H1 (cell line): ENCODE measurements at regions not wholly inside any gene's neighbourhood (a gene's known extent, or its start where the extent isn't known, plus 50 kb on each side); places are given as distances from the start of the nearest gene placed in this dataset.

Source experiments
- CTCF ChIA-PET: fragments of 300-600 bp; sonication (Branson Sonifier 250); formaldehyde crosslinking; loops from one replicate; lab custom pipeline; 2021; ENCODE audit not compliant: partially characterized antibody; lab: Charles Lee
- POLR2A ChIA-PET: fragments of 300-600 bp; sonication (Branson Sonifier 250); formaldehyde crosslinking; loops from one replicate; lab custom pipeline; 2021; ENCODE audit warnings: inconsistent platforms; ENCODE audit not compliant: partially characterized antibody; lab: Charles Lee
- DNase-seq, 2 experiments: peaks; one replicate each; pipeline versions ENCODE4 v3.0.0 to v3.0.0-alpha.2; 2010 to 2022; ENCODE audit warnings: low spot score in 2 of 2, low read depth in 1 of 2, mixed read lengths in 1 of 2
- FAIRE-seq: peaks from 2 replicates; lab custom pipeline; 2011; peaks lifted over from hg19 to GRCh38; lab: Jason Lieb, UNC
- H2AFZ ChIP-seq: 2 replicates; pipeline ENCODE4 v1.8.1; 2012; ENCODE audit warnings: low read length, inconsistent platforms
- H2AK5ac ChIP-seq: 2 replicates; pipeline ENCODE4 v1.6.1; 2013; ENCODE audit warnings: low read depth, low read length
- H2BK120ac ChIP-seq: replicated peaks from 2 replicates; pipeline ENCODE3; 2013; ENCODE audit warnings: low read depth, low read length, inconsistent platforms
- H2BK12ac ChIP-seq: 2 replicates; pipeline ENCODE4 v1.6.1; 2013; ENCODE audit warnings: low read depth, low read length
- H2BK15ac ChIP-seq: 2 replicates; pipeline ENCODE4 v1.6.1; 2013; ENCODE audit warnings: low read length
- H2BK20ac ChIP-seq: 2 replicates; pipeline ENCODE4 v1.6.1; 2013; ENCODE audit warnings: low read length
- H2BK5ac ChIP-seq: 2 replicates; pipeline ENCODE4 v1.6.1; 2013; ENCODE audit warnings: low read depth, low read length
- H3K14ac ChIP-seq: 2 replicates; pipeline ENCODE4 v1.6.1; 2013; ENCODE audit warnings: inconsistent platforms; ENCODE audit not compliant: insufficient read length
- H3K18ac ChIP-seq: 2 replicates; pipeline ENCODE4 v1.6.1; 2013; ENCODE audit warnings: low read length; ENCODE audit errors: extremely low read depth
- H3K23ac ChIP-seq: 2 replicates; pipeline ENCODE4 v1.6.1; 2013; ENCODE audit warnings: inconsistent platforms; ENCODE audit not compliant: insufficient read length
- H3K23me2 ChIP-seq: 2 replicates; pipeline ENCODE4 v1.6.1; 2013; ENCODE audit warnings: low read depth, low read length
- H3K27ac ChIP-seq: 2 replicates; pipeline ENCODE4 v1.6.1; 2011; ENCODE audit warnings: low read depth, low read length, inconsistent platforms
- H3K27me3 ChIP-seq, 4 experiments: replicated peaks in 1 of 4; 1 replicate in 1 of 4; 2 replicates in 3 of 4; pipeline versions ENCODE4 v1.6.1 to v1.8.1; 2011 to 2013; ENCODE audit warnings: low read length in 3 of 4, mild to moderate bottlenecking in 3 of 4, inconsistent platforms in 2 of 4, mixed read lengths in 2 of 4, moderate library complexity in 1 of 4; ENCODE audit not compliant: control insufficient read depth in 3 of 4, insufficient read depth in 3 of 4; ENCODE audit errors: extremely low read depth in 1 of 4
- H3K36me3 ChIP-seq, 4 experiments: 2 replicates each; pipeline versions ENCODE4 v1.6.1 to v1.8.1; 2011 to 2013; ENCODE audit warnings: mild to moderate bottlenecking in 4 of 4, low read length in 3 of 4, moderate library complexity in 2 of 4, control low read depth in 1 of 4, inconsistent platforms in 1 of 4; ENCODE audit not compliant: insufficient read depth in 4 of 4, control insufficient read depth in 2 of 4
- H3K4ac ChIP-seq: replicated peaks from 2 replicates; pipeline ENCODE3; 2013; ENCODE audit warnings: low read length, low read depth, mixed read lengths, inconsistent platforms; ENCODE audit not compliant: insufficient read length
- H3K4me1 ChIP-seq, 4 experiments: replicated peaks in 1 of 4; 1 replicate in 1 of 4; 2 replicates in 3 of 4; pipeline versions ENCODE4 v1.6.1 to v1.8.1; 2011 to 2013; ENCODE audit warnings: low read length in 3 of 4, inconsistent platforms in 2 of 4, mixed read lengths in 1 of 4; ENCODE audit not compliant: insufficient read depth in 4 of 4, control insufficient read depth in 3 of 4
- H3K4me2 ChIP-seq, 2 experiments: 2 replicates each; pipeline versions ENCODE4 v1.6.1 to v1.8.1; 2011 to 2013; ENCODE audit warnings: low read depth in 2 of 2, low read length in 2 of 2, control low read depth in 1 of 2, inconsistent platforms in 1 of 2, mild to moderate bottlenecking in 1 of 2; ENCODE audit not compliant: insufficient read depth in 1 of 2
- H3K4me3 ChIP-seq, 4 experiments: fragments of 200-600, 300-600 bp in 1 of 4; sonication (generic), shearing (Covaris generic), sonication (Bioruptor Twin) in 1 of 4; 2 replicates each; pipeline versions ENCODE4 v1.5.1 to v1.8.1; 2011 to 2016; ENCODE audit warnings: low read length in 4 of 4, low read depth in 3 of 4, control low read depth in 2 of 4, inconsistent platforms in 2 of 4, mild to moderate bottlenecking in 2 of 4, mixed read lengths in 1 of 4, moderate library complexity in 1 of 4; ENCODE audit not compliant: insufficient read depth in 2 of 4; ENCODE audit errors: extremely low read depth in 1 of 4
- H3K56ac ChIP-seq: replicated peaks from 2 replicates; pipeline ENCODE3; 2013; ENCODE audit warnings: low read depth, mild to moderate bottlenecking, mixed read lengths, low read length, inconsistent platforms; ENCODE audit not compliant: insufficient read length
- H3K79me1 ChIP-seq: 2 replicates; pipeline ENCODE4 v1.6.1; 2013; ENCODE audit warnings: low read depth, low read length, control low read depth
- H3K79me2 ChIP-seq, 2 experiments: 2 replicates each; pipeline versions ENCODE4 v1.6.1 to v1.8.1; 2012 to 2013; ENCODE audit warnings: low read length in 2 of 2, mild to moderate bottlenecking in 2 of 2, inconsistent platforms in 1 of 2; ENCODE audit not compliant: insufficient read depth in 2 of 2, control insufficient read depth in 1 of 2
- H3K9ac ChIP-seq, 4 experiments: replicated peaks in 1 of 4; 1 replicate in 1 of 4; 2 replicates in 3 of 4; pipeline versions ENCODE4 v1.6.1 to v1.8.1; 2011 to 2013; ENCODE audit warnings: low read depth in 3 of 4, low read length in 3 of 4, control low read depth in 2 of 4, mild to moderate bottlenecking in 2 of 4, moderate library complexity in 2 of 4, inconsistent platforms in 1 of 4; ENCODE audit errors: extremely low read depth in 1 of 4
- H3K9me3 ChIP-seq, 2 experiments: 2 replicates each; pipeline versions ENCODE4 v1.6.1 to v1.8.1; 2012 to 2013; ENCODE audit warnings: mild to moderate bottlenecking in 2 of 2, moderate library complexity in 2 of 2, control low read depth in 1 of 2, inconsistent platforms in 1 of 2, low read depth in 1 of 2, low read length in 1 of 2, mixed read lengths in 1 of 2; ENCODE audit not compliant: insufficient read depth in 2 of 2
- H4K20me1 ChIP-seq, 2 experiments: replicated peaks in 1 of 2; 2 replicates each; pipeline versions ENCODE3 to v1.8.1; 2011 to 2013; ENCODE audit warnings: inconsistent platforms in 2 of 2, low read length in 2 of 2, mild to moderate bottlenecking in 1 of 2; ENCODE audit not compliant: insufficient read depth in 2 of 2, control insufficient read depth in 1 of 2
- H4K5ac ChIP-seq: 2 replicates; pipeline ENCODE4 v1.6.1; 2013; ENCODE audit warnings: low read length, low read depth, mixed read lengths, inconsistent platforms; ENCODE audit not compliant: insufficient read length
- H4K8ac ChIP-seq: 2 replicates; pipeline ENCODE4 v1.8.0; 2013; ENCODE audit warnings: mild to moderate bottlenecking, moderate library complexity, low read length, inconsistent platforms; ENCODE audit not compliant: insufficient read depth; ENCODE audit errors: extremely low read depth
- H4K91ac ChIP-seq: replicated peaks from 2 replicates; pipeline ENCODE3; 2013; ENCODE audit warnings: low read length, mixed read lengths, inconsistent platforms; ENCODE audit not compliant: insufficient read length
- MAFK ChIP-seq: IDR thresholded peaks from 2 replicates; pipeline ENCODE4 v1.6.1; 2012; ENCODE audit warnings: low read depth, mild to moderate bottlenecking, improper control_type of control experiment, low read length
- SP4 ChIP-seq: IDR thresholded peaks from 2 replicates; pipeline ENCODE4 v1.6.1; 2012; ENCODE audit warnings: low read length, inconsistent platforms
- WGBS, 2 experiments: shearing (Covaris generic) in 1 of 2; methylation state at CpG; one replicate each; pipeline versions ENCODE4 v1.1.6 to v1.1.7; 2013 to 2015; ENCODE audit warnings: low lambda C conversion rate in 2 of 2, mixed read lengths in 2 of 2, inconsistent platforms in 1 of 2, low coverage in 1 of 2, missing lambda C conversion rate in 1 of 2; ENCODE audit not compliant: insufficient replicate concordance in 2 of 2, insufficient coverage in 1 of 2, insufficient read length in 1 of 2; ENCODE audit errors: extremely low coverage in 1 of 2, missing lambda C conversion rate in 1 of 2; 5-methylcytosine and 5-hydroxymethylcytosine counted together

- H3K27ac ChIP-seq: no peak overlapping the region
- H3K4me3 ChIP-seq: no peak overlapping the region
- 80% methylated on average over 10 of the region's 11 CpGs; no CpG with 5 or more reads in 1 of the 2 experiments for WGBS, 2 experiments
Measured at GRCh38 chr2:128549646-128550260, 231.1 kb upstream of the HS6ST1 start.

More at GRCh38 chr2:128549646-128550260, 231.1 kb upstream of the HS6ST1 start:
- H3K4me2 ChIP-seq: no peak overlapping the region
- TF ChIP-seq SP4 (no peak), MAFK (peak; percentile 70; the same call in 1 of the 2 replicates)
- no peak overlapping the region; the same call in 1 of the 2 replicates for H2BK5ac ChIP-seq
- no peaks in the 10 kb centered on the region for H3K27me3 ChIP-seq
- 0 out of 2 replicates have a peak overlapping the region, but pooled peaks have one; percentile 9 for H2BK12ac ChIP-seq
- H3K23me2 ChIP-seq: peaks cover 12% of the 10 kb centered on the region; the same call in 1 of the 2 replicates
- H4K91ac ChIP-seq: peak overlapping the region; percentile 51
- H3K9ac ChIP-seq: no peak overlapping the region
- no peak overlapping the region; the same call in 1 of the 2 replicates for H2AFZ ChIP-seq
- FAIRE-seq: no peak
- POLR2A ChIA-PET: no interaction called here
- H3K36me3 ChIP-seq: no peaks in the 10 kb centered on the region
- H3K56ac ChIP-seq: no peak overlapping the region
- H3K9me3 ChIP-seq: no peaks in the 10 kb centered on the region; a peak in 2 of 4 replicates
- H2BK15ac ChIP-seq: no peak overlapping the region
- no peaks in the 10 kb centered on the region for H3K79me1 ChIP-seq
- H2BK120ac ChIP-seq: no peak overlapping the region
- no peak overlapping the region for H4K5ac ChIP-seq
- H3K4me1 ChIP-seq: peaks cover 0 to 8% (median 0%) of the 10 kb centered on the region in 4 experiments; a peak in 2 of 7 replicates
- peak overlapping the region; percentile 48 for H3K18ac ChIP-seq
- H2AK5ac ChIP-seq: no peak overlapping the region
- no peak for DNase-seq
- peak overlapping the region; percentile 39 for H4K8ac ChIP-seq
- CTCF ChIA-PET: interaction anchor here (1.1 to 2.3 kb wide), 2 partner anchors 12 to 23 kb away, joined by 3 to 5 read pairs; no protein-coding TSS in a partner anchor
- no peaks in the 10 kb centered on the region for H3K79me2 ChIP-seq
- H3K14ac ChIP-seq: no peak overlapping the region
- H3K4ac ChIP-seq: no peak overlapping the region
- peaks cover 0 to 3% of the 10 kb centered on the region in 2 experiments for H4K20me1 ChIP-seq
- H3K23ac ChIP-seq: no peak overlapping the region
- 0 out of 2 replicates have a peak overlapping the region, but pooled peaks have one; percentile 61 for H2BK20ac ChIP-seq
